ENCODE measurements at regions not wholly inside any gene's neighbourhood (a gene's known extent, or its start where the extent isn't known, plus 50 kb on each side); places are given as distances from the start of the nearest gene placed in this dataset.

GRCh38 chr2:134148843-134149472, 104.9 kb upstream of the MGAT5 start:
- no peaks in the 10 kb centered on the region for H3K27me3 ChIP-seq
- intact Hi-C loops (cut with DNase I; ENCODE audit: low total_unique reads) (no loop called here), in situ Hi-C loops (cut with MboI; ENCODE audit: low pct_ligation_motif_present in 1 of 4, low pct_unique_long_range_greater_than_20kb in 1 of 4, low sequenced_read_pairs in 3 of 4) (no loop called here)
- peaks cover 0 to 17% (median 7%) of the 10 kb centered on the region in 4 donors for H3K4me1 ChIP-seq
- 94% methylated on average over 6 of the region's 6 CpGs; no CpG with 5 or more reads in 1 of the 2 donors for WGBS, 2 donors (ENCODE audit: low coverage in 1 of 2)
- TF ChIP-seq EP300 (IDR thresholded peaks at IDR 0.05; ENCODE audit: low read depth) (no peak), POLR2A (IDR thresholded peaks at IDR 0.05) (no peak), CTCF (IDR thresholded peaks at IDR 0.05) (no peak), POLR2AphosphoS5 (IDR thresholded peaks at IDR 0.05) (no peak)
- H3K9me3 ChIP-seq = no peaks in the 10 kb centered on the region
- H3K27ac ChIP-seq = no peak overlapping the region
- H3K4me3 ChIP-seq = no peak overlapping the region
- no peak for DNase-seq
- no peaks in the 10 kb centered on the region for H3K36me3 ChIP-seq

- 67 to 100% methylated on average over 1 of the region's 1 CpG for WGBS, 2 donors (ENCODE audit: low coverage in 1 of 2)
- TF ChIP-seq POLR2AphosphoS5 (IDR thresholded peaks at IDR 0.05) (no peak), POLR2A (IDR thresholded peaks at IDR 0.05) (no peak), CTCF (IDR thresholded peaks at IDR 0.05) (no peak)
- in situ Hi-C loops (cut with MboI; ENCODE audit: low pct_ligation_motif_present in 1 of 4, low pct_unique_long_range_greater_than_20kb in 1 of 4, low sequenced_read_pairs in 3 of 4) = no loop called here
- DNase-seq = no peak
- Histone ChIP-seq H3K4me1 (peaks cover 3 to 26% (median 11%) of the 10 kb centered on the region in 4 donors), H3K36me3 (no peaks in the 10 kb centered on the region), H3K4me3 (no peak overlapping the region), H3K27me3 (no peaks in the 10 kb centered on the region), H3K9me3 (no peaks in the 10 kb centered on the region), H3K27ac (no peak overlapping the region)
- intact Hi-C loops (cut with DNase I; ENCODE audit: low total_unique reads) = no loop called here
Measured at GRCh38 chr2:134149904-134150303, 104.0 kb upstream of the MGAT5 start.

- no peaks in the 10 kb centered on the region for H3K27me3 ChIP-seq
- WGBS, 2 donors (ENCODE audit: low coverage in 1 of 2) = 93% methylated on average over 3 of the region's 3 CpGs; no CpG with 5 or more reads in 1 of the 2 donors
- no peak for DNase-seq
- no peak overlapping the region for H3K27ac ChIP-seq
- intact Hi-C loops (cut with DNase I; ENCODE audit: low total_unique reads) (no loop called here), in situ Hi-C loops (cut with MboI; ENCODE audit: low pct_ligation_motif_present in 1 of 4, low pct_unique_long_range_greater_than_20kb in 1 of 4, low sequenced_read_pairs in 3 of 4) (no loop called here)
- TF ChIP-seq EP300 (IDR thresholded peaks at IDR 0.05; ENCODE audit: low read depth) (no peak), POLR2AphosphoS5 (IDR thresholded peaks at IDR 0.05) (no peak), POLR2A (IDR thresholded peaks at IDR 0.05) (no peak), CTCF (IDR thresholded peaks at IDR 0.05) (no peak)
- H3K4me3 ChIP-seq = no peak overlapping the region
- H3K9me3 ChIP-seq = no peaks in the 10 kb centered on the region
- H3K4me1 ChIP-seq = peaks cover 3 to 35% (median 11%) of the 10 kb centered on the region in 4 donors
- H3K36me3 ChIP-seq = no peaks in the 10 kb centered on the region
Measured at GRCh38 chr2:134150760-134151159, 103.1 kb upstream of the MGAT5 start.

GRCh38 chr2:134152045-134153010, 101.5 kb upstream of the MGAT5 start:
- H3K27me3 ChIP-seq = no peaks in the 10 kb centered on the region
- H3K36me3 ChIP-seq = no peaks in the 10 kb centered on the region
- no peaks in the 10 kb centered on the region for H3K9me3 ChIP-seq
- no peak overlapping the region for H3K27ac ChIP-seq
- TF ChIP-seq POLR2A (IDR thresholded peaks at IDR 0.05) (no peak), CTCF (IDR thresholded peaks at IDR 0.05) (no peak), POLR2AphosphoS5 (IDR thresholded peaks at IDR 0.05) (no peak), EP300 (IDR thresholded peaks at IDR 0.05; ENCODE audit: low read depth) (no peak)
- 88 to 99% methylated on average over 4 to 23 of the region's 23 CpGs for WGBS, 2 donors (ENCODE audit: low coverage in 1 of 2)
- no peak overlapping the region for H3K4me3 ChIP-seq
- in situ Hi-C loops (cut with MboI; ENCODE audit: low pct_ligation_motif_present in 1 of 4, low pct_unique_long_range_greater_than_20kb in 1 of 4, low sequenced_read_pairs in 3 of 4) = no loop called here
- DNase-seq = no peak
- H3K4me1 ChIP-seq = peaks cover 3 to 29% (median 11%) of the 10 kb centered on the region in 4 donors
- intact Hi-C loops (cut with DNase I; ENCODE audit: low total_unique reads) = no loop called here
